ENCODE measurements at regions not wholly inside any gene's neighbourhood (a gene's known extent, or its start where the extent isn't known, plus 50 kb on each side); places are given as distances from the start of the nearest gene placed in this dataset.

GRCh38 chr7:136254148-136254547, 277.0 kb upstream of the MTPN start:
- TF ChIP-seq CTCF (IDR thresholded peaks at IDR 0.05) (no peak), SIN3A (IDR thresholded peaks at IDR 0.05; ENCODE audit: borderline replicate concordance, insufficient read depth, low read depth, low read length) (no peak), POLR2AphosphoS5 (IDR thresholded peaks at IDR 0.05; ENCODE audit: low read depth, low read length) (no peak), REST (IDR thresholded peaks at IDR 0.05; ENCODE audit: insufficient read depth in 1 of 2, low read depth in 2 of 2, low read length in 1 of 2) (no peak), TCF7L2 (IDR thresholded peaks at IDR 0.05; ENCODE audit: low read depth, low read length) (no peak)
- intact Hi-C loops (cut with micrococcal nuclease; ENCODE audit: unreplicated experiment), result no loop called here
- Histone ChIP-seq H3K4me1 (ENCODE audit: control insufficient read depth, insufficient read depth, low read length) (no peaks in the 10 kb centered on the region), H3K27ac (ENCODE audit: low read length) (no peak overlapping the region), H3K9me3 (ENCODE audit: control insufficient read depth, insufficient read depth, low read depth, low read length) (no peaks in the 10 kb centered on the region), H3K36me3 (ENCODE audit: control insufficient read depth, insufficient read depth, low read length) (no peaks in the 10 kb centered on the region), H3K27me3 (ENCODE audit: control insufficient read depth, insufficient read depth, low read length) (no peaks in the 10 kb centered on the region), H3K4me3 (ENCODE audit: low read depth in 2 of 2, low read length in 2 of 2) (no peak overlapping the region)
- ChIA-PET CTCF (no interaction called here), POLR2A (no interaction called here)
- DNase-seq (ENCODE audit: low read depth, low spot score) (no peak), ATAC-seq (no peak)
- BruUV-seq (replicated peaks), result no TSS peak
- in situ Hi-C loops (cut with HindIII; ENCODE audit: low pct_unique_long_range_greater_than_20kb, low sequenced_read_pairs), result no loop called here

- no peak overlapping the region for H3K4me3 ChIP-seq (ENCODE audit: low read depth in 2 of 2, low read length in 2 of 2)
- H3K4me1 ChIP-seq (ENCODE audit: control insufficient read depth, insufficient read depth, low read length), result no peaks in the 10 kb centered on the region
- H3K36me3 ChIP-seq (ENCODE audit: control insufficient read depth, insufficient read depth, low read length), result no peaks in the 10 kb centered on the region
- no peak for ATAC-seq
- no TSS peak for BruUV-seq (replicated peaks)
- intact Hi-C loops (cut with micrococcal nuclease; ENCODE audit: unreplicated experiment), result no loop called here
- CTCF ChIA-PET, result no interaction called here
- TF ChIP-seq POLR2AphosphoS5 (IDR thresholded peaks at IDR 0.05; ENCODE audit: low read depth, low read length) (no peak), TCF7L2 (IDR thresholded peaks at IDR 0.05; ENCODE audit: low read depth, low read length) (no peak), CTCF (IDR thresholded peaks at IDR 0.05) (no peak), SIN3A (IDR thresholded peaks at IDR 0.05; ENCODE audit: borderline replicate concordance, insufficient read depth, low read depth, low read length) (no peak), REST (IDR thresholded peaks at IDR 0.05; ENCODE audit: insufficient read depth in 1 of 2, low read depth in 2 of 2, low read length in 1 of 2) (no peak)
- in situ Hi-C loops (cut with HindIII; ENCODE audit: low pct_unique_long_range_greater_than_20kb, low sequenced_read_pairs), result no loop called here
- POLR2A ChIA-PET, result no interaction called here
- no peak overlapping the region for H3K27ac ChIP-seq (ENCODE audit: low read length)
- no peak for DNase-seq (ENCODE audit: low read depth, low spot score)
- H3K9me3 ChIP-seq (ENCODE audit: control insufficient read depth, insufficient read depth, low read depth, low read length), result no peaks in the 10 kb centered on the region
- H3K27me3 ChIP-seq (ENCODE audit: control insufficient read depth, insufficient read depth, low read length), result no peaks in the 10 kb centered on the region
Measured at GRCh38 chr7:136251826-136252225, 274.7 kb upstream of the MTPN start.

All from Panc1 (cell line).